DND-41 (cell line): ENCODE measurements at regions not wholly inside any gene's neighbourhood (a gene's known extent, or its start where the extent isn't known, plus 50 kb on each side); places are given as distances from the start of the nearest gene placed in this dataset.

Source experiments
- ATAC-seq: fragments of 200-7000 bp; cut with Tn5 transposase; 3 replicates; pipeline ENCODE4 v1.9.1; 2021; ENCODE audit warnings: low read depth; ENCODE audit not compliant: insufficient read depth
- DNase-seq: peaks from one replicate; pipeline ENCODE4 v3.0.0-alpha.2; 2020
- H2AFZ ChIP-seq: 2 replicates; pipeline ENCODE4 v1.6.0; 2012; ENCODE audit warnings: low read depth, low read length
- H3K27ac ChIP-seq: 2 replicates; pipeline ENCODE4 v1.5.1; 2012; ENCODE audit warnings: low read length, inconsistent platforms
- H3K27me3 ChIP-seq: fragments of 200-600 bp; sonication (generic); 2 replicates; pipeline ENCODE4 v1.6.0; 2012; ENCODE audit warnings: low read length, mild to moderate bottlenecking, inconsistent platforms; ENCODE audit not compliant: insufficient read depth, poor library complexity
- H3K36me3 ChIP-seq: 2 replicates; pipeline ENCODE4 v1.5.1; 2012; ENCODE audit warnings: low read length, inconsistent platforms; ENCODE audit not compliant: insufficient read depth
- H3K4me1 ChIP-seq: 2 replicates; pipeline ENCODE4 v1.5.1; 2012; ENCODE audit warnings: mild to moderate bottlenecking, low read length; ENCODE audit not compliant: insufficient read depth
- H3K4me2 ChIP-seq: 2 replicates; pipeline ENCODE4 v1.6.0; 2012; ENCODE audit warnings: mild to moderate bottlenecking, moderate library complexity, low read length, inconsistent platforms; ENCODE audit not compliant: insufficient read depth
- H3K4me3 ChIP-seq, 2 experiments: fragments of 200-600 bp in 1 of 2; shearing (Covaris generic) in 1 of 2; 2 replicates each; pipeline ENCODE4 v1.5.1; 2012 to 2016; ENCODE audit warnings: inconsistent platforms in 2 of 2, low read length in 2 of 2, mild to moderate bottlenecking in 2 of 2, low read depth in 1 of 2, moderate library complexity in 1 of 2
- H3K79me2 ChIP-seq: 2 replicates; pipeline ENCODE4 v1.6.0; 2012; ENCODE audit warnings: low read length, inconsistent platforms; ENCODE audit not compliant: insufficient read depth
- H3K9ac ChIP-seq: 2 replicates; pipeline ENCODE4 v1.6.0; 2012; ENCODE audit warnings: low read depth, mild to moderate bottlenecking, inconsistent platforms, low read length, moderate library complexity
- H3K9me3 ChIP-seq: 2 replicates; pipeline ENCODE4 v1.5.1; 2012; ENCODE audit warnings: low read length, moderate library complexity, mild to moderate bottlenecking, inconsistent platforms; ENCODE audit not compliant: insufficient read depth, severe bottlenecking
- H4K20me1 ChIP-seq: 2 replicates; pipeline ENCODE4 v1.6.0; 2012; ENCODE audit warnings: low read length; ENCODE audit not compliant: insufficient read depth
- CTCF ChIP-seq: IDR thresholded peaks from 2 replicates; pipeline ENCODE4 v1.5.1; 2012; ENCODE audit warnings: borderline replicate concordance, low read length, moderate library complexity, mild to moderate bottlenecking; ENCODE audit not compliant: poor library complexity, severe bottlenecking; ENCODE audit errors: extremely low read depth
- EZH2 ChIP-seq: IDR thresholded peaks from 3 replicates; pipeline ENCODE4 v1.6.1; 2012; ENCODE audit warnings: borderline replicate concordance, low read depth, mild to moderate bottlenecking, moderate library complexity, low read length, inconsistent platforms; ENCODE audit not compliant: severe bottlenecking

GRCh38 chr6:192313-192664, 100.0 kb upstream of the DUSP22 start:
- no peaks in the 10 kb centered on the region for H4K20me1 ChIP-seq
- H2AFZ ChIP-seq, result no peak overlapping the region
- peaks cover 10% of the 10 kb centered on the region for H3K4me1 ChIP-seq
- no peaks in the 10 kb centered on the region for H3K9me3 ChIP-seq
- no peak overlapping the region for H3K9ac ChIP-seq
- H3K4me2 ChIP-seq, result no peak overlapping the region
- H3K79me2 ChIP-seq, result no peaks in the 10 kb centered on the region
- no peak for DNase-seq
- H3K27ac ChIP-seq, result no peak overlapping the region
- no peaks in the 10 kb centered on the region for H3K36me3 ChIP-seq
- no peak for ATAC-seq
- H3K27me3 ChIP-seq, result no peaks in the 10 kb centered on the region
- no peak for TF ChIP-seq EZH2
- TF ChIP-seq CTCF, result no peak
- H3K4me3 ChIP-seq, result no peak overlapping the region

- Histone ChIP-seq H3K27me3 (no peaks in the 10 kb centered on the region), H3K27ac (no peak overlapping the region), H3K4me3 (no peak overlapping the region), H3K9me3 (no peaks in the 10 kb centered on the region), H2AFZ (no peak overlapping the region), H3K4me2 (no peak overlapping the region), H4K20me1 (no peaks in the 10 kb centered on the region), H3K9ac (no peak overlapping the region), H3K36me3 (no peaks in the 10 kb centered on the region), H3K4me1 (peaks cover 10% of the 10 kb centered on the region), H3K79me2 (no peaks in the 10 kb centered on the region)
- ATAC-seq, result no peak
- DNase-seq, result no peak
- no peak for TF ChIP-seq EZH2
Observed at GRCh38 chr6:193180-193579, 99.1 kb upstream of the DUSP22 start.

GRCh38 chr6:193773-194310, 98.4 kb upstream of the DUSP22 start:
- Histone ChIP-seq H3K27me3 (no peaks in the 10 kb centered on the region), H2AFZ (peak overlapping the region; percentile 22; the same call in 1 of the 2 replicates), H3K9me3 (no peaks in the 10 kb centered on the region), H3K79me2 (no peaks in the 10 kb centered on the region), H3K4me3 (no peak overlapping the region), H3K4me1 (peaks cover 10% of the 10 kb centered on the region), H3K36me3 (no peaks in the 10 kb centered on the region), H4K20me1 (no peaks in the 10 kb centered on the region), H3K27ac (no peak overlapping the region), H3K9ac (no peak overlapping the region), H3K4me2 (0 out of 2 replicates have a peak overlapping the region, but pooled peaks have one; percentile 35)
- no peak for TF ChIP-seq EZH2
- TF ChIP-seq CTCF, result no peak
- peak; percentile 42; the same call in 1 of the 3 replicates for ATAC-seq
- DNase-seq, result no peak

- H3K36me3 ChIP-seq, result no peaks in the 10 kb centered on the region
- H2AFZ ChIP-seq, result no peak overlapping the region
- no peak overlapping the region for H3K9ac ChIP-seq
- H3K4me3 ChIP-seq, result no peak overlapping the region
- no peak overlapping the region for H3K4me2 ChIP-seq
- H3K27me3 ChIP-seq, result peaks cover 3% of the 10 kb centered on the region
- H3K79me2 ChIP-seq, result no peaks in the 10 kb centered on the region
- H4K20me1 ChIP-seq, result no peaks in the 10 kb centered on the region
- no peak overlapping the region for H3K27ac ChIP-seq
- ATAC-seq (peak; percentile 79), DNase-seq (peak; percentile 30)
- TF ChIP-seq CTCF, result no peak
- no peak for TF ChIP-seq EZH2
- H3K4me1 ChIP-seq, result peaks cover 10% of the 10 kb centered on the region
- no peaks in the 10 kb centered on the region for H3K9me3 ChIP-seq
Observed at GRCh38 chr6:195861-196360, 96.4 kb upstream of the DUSP22 start.
